ENCODE measurements at regions not wholly inside any gene's neighbourhood (a gene's known extent, or its start where the extent isn't known, plus 50 kb on each side); places are given as distances from the start of the nearest gene placed in this dataset.

DNA sequence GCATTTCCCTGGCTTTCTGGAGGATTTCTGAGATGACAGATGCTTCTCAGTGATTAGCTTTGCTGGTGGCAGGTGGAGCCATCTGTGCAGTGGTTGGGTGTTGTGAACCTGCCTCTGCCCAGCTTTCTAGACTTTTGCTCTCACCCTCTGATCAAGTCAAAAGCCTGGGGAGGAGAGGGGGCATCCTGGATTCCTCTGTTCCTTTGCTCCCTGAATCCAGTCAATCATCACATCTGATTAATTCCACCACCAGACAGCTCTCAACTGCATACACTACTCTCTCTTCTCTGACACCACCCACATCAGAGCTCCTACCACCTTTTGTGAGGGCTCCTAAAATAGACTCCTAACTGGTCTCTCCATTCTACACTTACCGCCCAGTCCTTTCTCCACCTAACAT, 283.5 kb downstream of the WDR11 start:
- TF ChIP-seq TARDBP (IDR thresholded peaks at IDR 0.05) = no peak
- TF ChIP-seq SP1 (IDR thresholded peaks at IDR 0.05) = no peak
- no peak for TF ChIP-seq FOXM1 (IDR thresholded peaks at IDR 0.05; ENCODE audit: borderline replicate concordance)
- TF ChIP-seq BHLHE40 (IDR thresholded peaks at IDR 0.05; ENCODE audit: borderline replicate concordance) = no peak
- TF ChIP-seq HDGF (IDR thresholded peaks at IDR 0.05; ENCODE audit: borderline replicate concordance) = no peak
- TF ChIP-seq, protein P1, sequence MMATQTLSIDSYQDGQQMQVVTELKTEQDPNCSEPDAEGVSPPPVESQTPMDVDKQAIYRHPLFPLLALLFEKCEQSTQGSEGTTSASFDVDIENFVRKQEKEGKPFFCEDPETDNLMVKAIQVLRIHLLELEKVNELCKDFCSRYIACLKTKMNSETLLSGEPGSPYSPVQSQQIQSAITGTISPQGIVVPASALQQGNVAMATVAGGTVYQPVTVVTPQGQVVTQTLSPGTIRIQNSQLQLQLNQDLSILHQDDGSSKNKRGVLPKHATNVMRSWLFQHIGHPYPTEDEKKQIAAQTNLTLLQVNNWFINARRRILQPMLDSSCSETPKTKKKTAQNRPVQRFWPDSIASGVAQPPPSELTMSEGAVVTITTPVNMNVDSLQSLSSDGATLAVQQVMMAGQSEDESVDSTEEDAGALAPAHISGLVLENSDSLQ (IDR thresholded peaks at IDR 0.05) = no peak
- no peak for TF ChIP-seq ARNT (IDR thresholded peaks at IDR 0.05)
- TF ChIP-seq ELF4 (IDR thresholded peaks at IDR 0.05) = no peak
- TF ChIP-seq ZNF384 (IDR thresholded peaks at IDR 0.05) = no peak
- TF ChIP-seq SUZ12 (IDR thresholded peaks at IDR 0.05) = no peak
- TF ChIP-seq LEF1 (IDR thresholded peaks at IDR 0.05; ENCODE audit: borderline replicate concordance) = no peak
- TF ChIP-seq CTBP1 (IDR thresholded peaks at IDR 0.05; ENCODE audit: borderline replicate concordance) = no peak
- no peak for TF ChIP-seq L3MBTL2 (conservative IDR thresholded peaks at IDR 0.05)

All from HEK293T (cell line).